B cell (primary cell): ENCODE measurements at regions not wholly inside any gene's neighbourhood (a gene's known extent, or its start where the extent isn't known, plus 50 kb on each side); places are given as distances from the start of the nearest gene placed in this dataset.

Source experiments
- CTCF ChIP-seq: fragments of 200-600 bp; IDR thresholded peaks from one replicate; pipeline ENCODE4 v1.8.0; 2022; ENCODE audit warnings: antibody characterized with exemption, mild to moderate bottlenecking
- EZH2 ChIP-seq: IDR thresholded peaks from 2 replicates; pipeline ENCODE4 v1.6.1; 2012; ENCODE audit warnings: borderline replicate concordance, low read depth, mild to moderate bottlenecking, moderate library complexity, low read length; ENCODE audit not compliant: insufficient read depth, poor library complexity, severe bottlenecking

GRCh38 chrX:45577361-45577760 lies 376.7 kb upstream of the DIPK2B start:
- TF ChIP-seq CTCF (no peak), EZH2 (no peak)
